Gastroesophageal sphincter (tissue), 4 donors: ENCODE measurements at regions not wholly inside any gene's neighbourhood (a gene's known extent, or its start where the extent isn't known, plus 50 kb on each side); places are given as distances from the start of the nearest gene placed in this dataset.

Experiments
- ATAC-seq: fragments of 150-250 bp; one replicate; pipeline ENCODE4 v1.9.1; 2016; ENCODE audit warnings: mild to moderate bottlenecking, moderate library complexity
- H3K27ac ChIP-seq, 4 donors: fragments of 200-600 bp; sonication (generic) in 3 of 4; 1 replicate in 3 of 4; 2 replicates in 1 of 4; pipeline ENCODE4 v1.5.1; 2016 to 2019
- H3K27me3 ChIP-seq: fragments of 200-600 bp; sonication (generic); one replicate; pipeline ENCODE4 v1.5.1; 2019
- H3K36me3 ChIP-seq, 2 donors: fragments of 200-600 bp; sonication (generic); one replicate each; pipeline ENCODE4 v1.5.1; 2019; ENCODE audit warnings: control low read depth in 1 of 2
- H3K4me1 ChIP-seq, 3 donors: fragments of 200-600 bp; sonication (generic); 1 replicate in 2 of 3; 2 replicates in 1 of 3; pipeline ENCODE4 v1.5.1; 2016 to 2019; ENCODE audit warnings: control low read depth in 2 of 3
- H3K4me3 ChIP-seq, 2 donors: fragments of 200-600 bp; sonication (generic); one replicate each; pipeline ENCODE4 v1.5.1; 2019; ENCODE audit warnings: mild to moderate bottlenecking in 1 of 2, moderate library complexity in 1 of 2
- H3K9me3 ChIP-seq, 3 donors: fragments of 200-600 bp; sonication (generic); one replicate each; pipeline ENCODE4 v1.5.1; 2017 to 2019; ENCODE audit warnings: control low read depth in 2 of 3
- EP300 ChIP-seq: sonication (generic); formaldehyde crosslinking; IDR thresholded peaks from one replicate; pipeline ENCODE4 v1.6.1; 2017; ENCODE audit warnings: antibody characterized with exemption, mild to moderate bottlenecking
- POLR2A ChIP-seq, 2 donors: fragments of 450-650 bp; IDR thresholded peaks; one replicate each; pipeline ENCODE4 v1.6.1; 2017; ENCODE audit warnings: antibody characterized with exemption in 2 of 2, mild to moderate bottlenecking in 2 of 2, moderate library complexity in 1 of 2
- POLR2AphosphoS5 ChIP-seq: sonication (generic); formaldehyde crosslinking; IDR thresholded peaks from one replicate; pipeline ENCODE4 v1.6.1; 2017; ENCODE audit warnings: antibody characterized with exemption
- WGBS, 2 donors: methylation state at CpG; one replicate each; pipeline ENCODE4 v1.1.5; 2018; ENCODE audit warnings: low coverage in 1 of 2; 5-methylcytosine and 5-hydroxymethylcytosine counted together
- TF ChIP-seq, protein P1 (sequence below), 4 experiments: fragments of 200-600 bp in 2 of 4; fragments of 450-650 bp in 2 of 4; sonication (generic) in 1 of 4; IDR thresholded peaks; one replicate each; pipeline ENCODE4 v1.5.1; 2017 to 2019; ENCODE audit warnings: antibody characterized with exemption in 4 of 4, mild to moderate bottlenecking in 2 of 4, moderate library complexity in 2 of 4

DNA sequence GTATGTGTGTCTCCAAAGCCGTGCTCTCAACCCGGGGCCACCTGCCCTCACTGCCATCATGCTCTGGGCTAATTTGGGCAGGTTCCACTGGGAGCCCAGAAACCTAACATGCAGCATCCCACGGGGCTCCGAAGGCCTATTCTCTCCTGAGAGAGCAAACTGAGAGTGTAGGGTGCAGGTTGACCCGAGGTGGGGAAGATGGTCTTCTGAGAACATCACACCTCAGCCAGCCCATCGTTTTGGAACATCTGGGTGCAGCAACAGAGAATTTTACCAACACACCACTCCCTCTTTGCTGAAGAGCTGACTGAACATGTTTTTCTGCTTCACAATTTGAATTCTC lies 294.6 kb upstream of the TUT7 start:
- no peak for ATAC-seq
- Histone ChIP-seq H3K9me3 (no peaks in the 10 kb centered on the region), H3K27ac (no peak overlapping the region), H3K4me1 (no peaks in the 10 kb centered on the region), H3K4me3 (no peak overlapping the region), H3K36me3 (no peaks in the 10 kb centered on the region), H3K27me3 (no peaks in the 10 kb centered on the region)
- WGBS, 2 donors: 96 to 100% methylated on average over 1 to 6 of the region's 6 CpGs
- TF ChIP-seq EP300 (no peak), POLR2AphosphoS5 (no peak), POLR2A (IDR thresholded peaks at IDR 0.05) (no peak)
- TF ChIP-seq, protein P1, sequence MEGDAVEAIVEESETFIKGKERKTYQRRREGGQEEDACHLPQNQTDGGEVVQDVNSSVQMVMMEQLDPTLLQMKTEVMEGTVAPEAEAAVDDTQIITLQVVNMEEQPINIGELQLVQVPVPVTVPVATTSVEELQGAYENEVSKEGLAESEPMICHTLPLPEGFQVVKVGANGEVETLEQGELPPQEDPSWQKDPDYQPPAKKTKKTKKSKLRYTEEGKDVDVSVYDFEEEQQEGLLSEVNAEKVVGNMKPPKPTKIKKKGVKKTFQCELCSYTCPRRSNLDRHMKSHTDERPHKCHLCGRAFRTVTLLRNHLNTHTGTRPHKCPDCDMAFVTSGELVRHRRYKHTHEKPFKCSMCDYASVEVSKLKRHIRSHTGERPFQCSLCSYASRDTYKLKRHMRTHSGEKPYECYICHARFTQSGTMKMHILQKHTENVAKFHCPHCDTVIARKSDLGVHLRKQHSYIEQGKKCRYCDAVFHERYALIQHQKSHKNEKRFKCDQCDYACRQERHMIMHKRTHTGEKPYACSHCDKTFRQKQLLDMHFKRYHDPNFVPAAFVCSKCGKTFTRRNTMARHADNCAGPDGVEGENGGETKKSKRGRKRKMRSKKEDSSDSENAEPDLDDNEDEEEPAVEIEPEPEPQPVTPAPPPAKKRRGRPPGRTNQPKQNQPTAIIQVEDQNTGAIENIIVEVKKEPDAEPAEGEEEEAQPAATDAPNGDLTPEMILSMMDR (IDR thresholded peaks at IDR 0.05): no peak

DNA sequence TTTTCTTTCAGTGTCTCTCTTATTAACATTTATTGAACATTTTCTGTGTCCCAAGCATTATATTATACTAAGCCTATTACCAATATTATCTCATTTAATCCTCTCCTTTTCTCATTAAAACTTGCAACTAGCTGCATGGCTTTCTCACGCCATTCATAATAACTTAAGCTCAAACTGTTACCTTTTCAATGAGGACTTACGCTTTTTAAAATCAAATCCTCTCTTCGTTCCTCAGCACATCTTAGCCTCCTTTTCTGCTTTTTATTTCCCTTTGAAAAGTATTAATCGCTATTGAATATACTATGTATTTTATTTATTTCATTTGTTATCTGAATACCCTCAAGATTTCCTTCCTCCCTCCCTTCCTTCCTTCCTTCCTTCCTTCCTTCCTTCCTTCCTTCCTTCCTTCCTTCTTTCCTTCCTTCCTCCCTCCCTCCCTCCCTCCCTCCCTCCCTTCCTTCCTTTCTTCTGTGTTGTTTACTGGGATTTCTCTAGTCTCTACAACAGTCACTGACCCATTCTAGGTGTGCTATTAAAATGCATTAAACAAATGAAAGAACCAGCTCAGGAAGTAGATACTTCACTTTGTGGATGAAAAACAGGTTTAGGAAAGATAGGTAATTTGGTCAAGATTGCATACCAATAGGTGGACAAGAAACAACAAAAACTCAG lies 294.1 kb upstream of the TUT7 start:
- H3K27ac ChIP-seq: no peak overlapping the region
- TF ChIP-seq POLR2AphosphoS5 (no peak), POLR2A (IDR thresholded peaks at IDR 0.05) (no peak), EP300 (no peak)
- TF ChIP-seq, protein P1 (IDR thresholded peaks at IDR 0.05): no peak
- H3K4me3 ChIP-seq: no peak overlapping the region
- H3K36me3 ChIP-seq: no peaks in the 10 kb centered on the region
- H3K27me3 ChIP-seq: no peaks in the 10 kb centered on the region
- no peaks in the 10 kb centered on the region for H3K4me1 ChIP-seq
- no peaks in the 10 kb centered on the region for H3K9me3 ChIP-seq
- ATAC-seq: no peak
- 97% methylated on average over 4 of the region's 4 CpGs for WGBS, 2 donors

DNA sequence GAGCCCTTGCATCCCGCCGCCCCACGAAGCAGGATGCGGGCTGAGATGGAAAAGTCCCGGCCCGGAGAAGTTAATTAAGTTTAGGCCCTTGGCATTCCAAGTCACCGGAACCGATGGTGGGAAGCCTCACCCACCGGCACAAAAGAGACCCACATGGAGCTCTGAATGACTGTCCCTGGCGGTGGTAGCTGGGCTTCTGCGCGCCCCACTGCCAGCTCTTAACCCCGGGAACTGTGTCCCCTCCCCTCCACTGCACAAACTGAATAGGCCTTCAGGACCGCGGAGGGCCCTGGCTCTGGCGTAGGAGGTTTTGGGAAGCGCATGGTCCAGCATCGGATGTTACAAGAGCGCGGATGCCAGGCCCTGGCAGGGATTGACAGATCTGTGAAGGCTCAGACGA lies 291.1 kb upstream of the TUT7 start:
- no peak overlapping the region for H3K27ac ChIP-seq
- WGBS, 2 donors: 80% methylated on average over 12 of the region's 21 CpGs; no CpG with 5 or more reads in 1 of the 2 donors

DNA sequence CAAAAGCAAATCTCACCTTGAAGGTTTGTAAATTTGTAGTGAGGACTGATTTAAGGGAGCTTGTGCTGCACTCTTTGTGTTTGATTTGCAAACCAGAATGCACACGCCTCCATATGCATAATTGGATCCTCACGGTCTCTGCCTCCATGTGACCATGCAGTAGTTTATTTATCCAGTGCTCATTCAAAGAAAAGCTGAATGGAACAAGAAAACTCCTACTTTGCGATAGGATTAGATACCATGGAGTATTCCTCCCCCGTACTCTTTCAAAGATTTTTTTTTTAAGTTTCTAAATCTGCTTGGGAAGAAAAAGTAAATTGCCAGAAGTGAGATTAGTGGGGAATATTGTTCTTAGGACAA lies 290.4 kb upstream of the TUT7 start:
- Histone ChIP-seq H3K9me3 (no peaks in the 10 kb centered on the region), H3K4me1 (peaks cover 0 to 9% (median 0%) of the 10 kb centered on the region in 3 donors), H3K27me3 (no peaks in the 10 kb centered on the region), H3K36me3 (no peaks in the 10 kb centered on the region), H3K27ac (no peak overlapping the region), H3K4me3 (no peak overlapping the region)
- no peak for ATAC-seq
- WGBS, 2 donors: 74 to 88% methylated on average over 4 of the region's 4 CpGs
- TF ChIP-seq, protein P1 (IDR thresholded peaks at IDR 0.05): no peak
- TF ChIP-seq POLR2AphosphoS5: no peak

More for the DNA sequence above, 291.1 kb upstream of the TUT7 start:
- H3K4me1 ChIP-seq: peaks cover 0 to 3% (median 0%) of the 10 kb centered on the region in 3 donors
- no peak overlapping the region for H3K4me3 ChIP-seq
- no peaks in the 10 kb centered on the region for H3K27me3 ChIP-seq
- ATAC-seq: no peak
- no peaks in the 10 kb centered on the region for H3K9me3 ChIP-seq
- no peaks in the 10 kb centered on the region for H3K36me3 ChIP-seq
- TF ChIP-seq, protein P1 (IDR thresholded peaks at IDR 0.05): no peak
- no peak for TF ChIP-seq EP300
- no peak for TF ChIP-seq POLR2AphosphoS5
- no peak for TF ChIP-seq POLR2A (IDR thresholded peaks at IDR 0.05)

DNA sequence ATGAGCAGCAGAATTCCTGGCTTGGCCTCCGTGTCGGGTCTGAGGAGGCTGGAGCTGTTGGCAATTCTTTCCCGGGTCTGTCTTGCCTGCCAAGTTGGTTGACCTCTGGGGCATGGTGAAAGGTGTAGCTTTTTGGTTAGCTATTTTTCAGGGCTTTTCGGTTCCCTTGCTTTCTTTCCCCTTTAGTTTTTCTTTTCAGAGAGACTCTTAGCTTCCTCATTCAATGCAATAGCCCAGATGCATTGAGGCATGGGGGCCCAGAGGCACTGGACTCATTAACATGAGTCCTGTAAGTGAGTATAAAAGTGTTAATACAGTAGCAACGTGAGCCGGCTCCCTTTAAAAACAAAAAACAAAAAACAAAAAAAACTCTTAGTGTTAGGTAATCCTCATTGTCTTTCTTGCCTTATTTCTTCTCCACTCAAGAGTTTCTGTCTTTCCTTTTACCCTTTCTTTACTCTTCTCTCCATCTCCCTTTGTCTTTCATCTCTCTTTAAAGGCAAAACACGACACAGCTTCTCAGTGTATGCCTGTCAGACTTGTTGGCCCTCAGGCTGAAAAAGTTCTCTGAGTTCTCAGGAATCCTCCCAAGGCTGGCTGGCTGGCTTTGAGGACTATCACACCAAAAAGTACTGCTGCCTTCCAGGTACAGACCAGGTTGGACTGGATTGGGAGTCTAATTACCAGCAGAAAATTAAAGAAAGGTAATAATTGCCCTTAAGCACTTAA lies 289.9 kb upstream of the TUT7 start:
- Histone ChIP-seq H3K27ac (no peak overlapping the region), H3K9me3 (no peaks in the 10 kb centered on the region), H3K27me3 (no peaks in the 10 kb centered on the region), H3K4me3 (no peak overlapping the region), H3K4me1 (peaks cover 0 to 10% (median 0%) of the 10 kb centered on the region in 3 donors), H3K36me3 (no peaks in the 10 kb centered on the region)
- no peak for ATAC-seq
- 79 to 83% methylated on average over 2 to 5 of the region's 7 CpGs for WGBS, 2 donors
- TF ChIP-seq, protein P1 (IDR thresholded peaks at IDR 0.05): no peak
- TF ChIP-seq POLR2A (IDR thresholded peaks at IDR 0.05): no peak
